WTC11 (cell line): ENCODE measurements at regions not wholly inside any gene's neighbourhood (a gene's known extent, or its start where the extent isn't known, plus 50 kb on each side); places are given as distances from the start of the nearest gene placed in this dataset.

ENCODE experiments used
- ATAC-seq: fragments of 200-7000 bp; cut with Tn5 transposase; 2 replicates; pipeline ENCODE4 v1.10.0; 2021; ENCODE audit warnings: mild to moderate bottlenecking, moderate library complexity
- CTCF ChIA-PET: fragments of 300-600 bp; sonication (Branson Sonifier 250); formaldehyde crosslinking; loops from one replicate; lab custom pipeline; 2021; ENCODE audit warnings: antibody characterized with exemption; lab: Charles Lee
- POLR2A ChIA-PET: fragments of 350-600 bp; sonication (Branson Sonifier 250); formaldehyde crosslinking; loops from one replicate; lab custom pipeline; 2021; ENCODE audit warnings: antibody characterized with exemption; lab: Charles Lee
- DNase-seq: peaks from one replicate; pipeline ENCODE4 v3.0.0; 2021; ENCODE audit warnings: low spot score
- H3K27ac Mint-ChIP-seq: 2 replicates; pipeline ENCODE4 v1.8.0; 2021; ENCODE audit warnings: mixed read lengths
- H3K27me3 Mint-ChIP-seq: 2 replicates; pipeline ENCODE4 v1.8.0; 2021; ENCODE audit warnings: low read depth, mild to moderate bottlenecking, moderate library complexity, mixed read lengths
- H3K36me3 Mint-ChIP-seq: 2 replicates; pipeline ENCODE4 v1.8.0; 2021; ENCODE audit warnings: mixed read lengths
- H3K4me1 Mint-ChIP-seq: 2 replicates; pipeline ENCODE4 v1.8.0; 2022; ENCODE audit warnings: mixed read lengths
- H3K4me3 Mint-ChIP-seq: 2 replicates; pipeline ENCODE4 v1.8.0; 2021; ENCODE audit warnings: mild to moderate bottlenecking, moderate library complexity, mixed read lengths
- H3K9me3 Mint-ChIP-seq: 2 replicates; pipeline ENCODE4 v1.8.0; 2021; ENCODE audit warnings: mixed read lengths
- CBFB ChIP-seq: sonication (generic); formaldehyde crosslinking; IDR thresholded peaks from 2 replicates; pipeline ENCODE4 v1.8.1; 2022; ENCODE audit warnings: mild to moderate bottlenecking, low read depth, missing genetic modification reagents
- ESRRA ChIP-seq: sonication (generic); formaldehyde crosslinking; IDR thresholded peaks from 2 replicates; pipeline ENCODE4 v1.8.1; 2022; ENCODE audit warnings: mild to moderate bottlenecking, missing genetic modification reagents, borderline replicate concordance
- GTF2I ChIP-seq: fragments of 250-450 bp; sonication (Bioruptor Pico); conservative IDR thresholded peaks from 2 replicates; pipeline ENCODE4 v1.4.0; 2021; ENCODE audit warnings: mild to moderate bottlenecking
- HMGA2 ChIP-seq: fragments of 250-450 bp; sonication (Bioruptor Pico); IDR thresholded peaks from 2 replicates; pipeline ENCODE4 v1.4.0; 2021; ENCODE audit warnings: mild to moderate bottlenecking, moderate library complexity
- JAZF1 ChIP-seq: fragments of 250-450 bp; sonication (Bioruptor Pico); IDR thresholded peaks from 2 replicates; pipeline ENCODE4 v1.9.0; 2021; ENCODE audit warnings: moderate library complexity, mild to moderate bottlenecking, inconsistent platforms
- SOX15 ChIP-seq: fragments of 250-450 bp; sonication (Bioruptor Pico); IDR thresholded peaks from 2 replicates; pipeline ENCODE4 v1.9.0; 2021; ENCODE audit warnings: mild to moderate bottlenecking
- ZNF232 ChIP-seq: sonication (generic); formaldehyde crosslinking; IDR thresholded peaks from 2 replicates; pipeline ENCODE4 v1.8.0; 2022; ENCODE audit warnings: mild to moderate bottlenecking, missing genetic modification reagents
- ZNF263 ChIP-seq: sonication (generic); formaldehyde crosslinking; IDR thresholded peaks from 2 replicates; pipeline ENCODE4 v1.8.1; 2022; ENCODE audit warnings: low read depth, mild to moderate bottlenecking, moderate library complexity, missing genetic modification reagents
- TF ChIP-seq, protein P1 (sequence below): sonication (generic); formaldehyde crosslinking; IDR thresholded peaks from 2 replicates; pipeline ENCODE4 v1.8.0; 2023; ENCODE audit warnings: missing genetic modification reagents
- TF ChIP-seq, protein P2 (sequence below): sonication (generic); formaldehyde crosslinking; IDR thresholded peaks from 2 replicates; pipeline ENCODE4 v1.8.0; 2022; ENCODE audit warnings: mild to moderate bottlenecking, missing genetic modification reagents
- TF ChIP-seq, protein P3 (sequence below): sonication (generic); formaldehyde crosslinking; IDR thresholded peaks from 2 replicates; pipeline ENCODE4 v1.8.1; 2022; ENCODE audit warnings: missing genetic modification reagents, borderline replicate concordance
- TF ChIP-seq, protein P4 (sequence below): sonication (generic); formaldehyde crosslinking; IDR thresholded peaks from 2 replicates; pipeline ENCODE4 v1.8.0; 2022; ENCODE audit warnings: missing genetic modification reagents
- TF ChIP-seq, protein P5 (sequence below): sonication (generic); formaldehyde crosslinking; IDR thresholded peaks from 2 replicates; pipeline ENCODE4 v1.8.1; 2022; ENCODE audit warnings: low read depth, missing genetic modification reagents, borderline replicate concordance
- TF ChIP-seq, protein P6 (sequence below): sonication (generic); formaldehyde crosslinking; IDR thresholded peaks from 2 replicates; pipeline ENCODE4 v1.8.0; 2022; ENCODE audit warnings: mild to moderate bottlenecking, missing genetic modification reagents

DNA sequence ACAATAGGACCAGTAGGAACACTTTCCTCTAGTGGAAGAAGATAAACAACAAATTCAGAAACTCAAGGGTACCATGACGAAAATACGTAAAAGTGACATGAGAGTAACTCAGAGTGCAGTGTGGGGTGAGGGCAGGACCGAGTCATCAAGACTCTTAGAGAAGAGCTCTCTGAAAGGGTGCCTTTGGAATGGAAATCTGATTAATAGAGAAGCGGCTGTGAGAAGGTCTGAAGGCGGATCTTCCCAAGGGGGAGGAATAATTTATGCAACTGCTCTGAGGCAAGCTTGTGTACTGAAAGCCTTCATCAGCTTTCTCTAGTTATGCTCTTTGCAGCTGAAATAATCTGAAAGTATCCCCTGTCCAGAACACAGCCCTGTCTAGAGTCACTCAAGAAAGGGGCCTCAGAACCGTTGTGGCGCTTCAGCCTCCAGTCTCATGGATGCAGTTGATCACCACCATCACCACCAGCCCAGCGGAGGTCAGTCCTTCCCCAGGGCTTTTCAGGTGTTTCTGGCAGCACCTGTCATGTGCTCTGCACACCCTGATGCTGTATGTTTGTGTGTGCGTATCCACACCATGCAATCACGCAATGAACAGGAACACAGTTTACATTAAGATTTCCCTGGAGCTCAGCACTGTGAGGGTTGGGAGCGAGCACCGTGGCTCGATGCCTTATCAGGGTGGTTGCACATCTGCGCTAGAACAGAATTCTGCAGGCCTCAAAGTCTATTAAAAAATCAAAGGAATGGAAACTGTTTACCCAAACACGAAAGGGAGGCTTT lies 396.5 kb downstream of the SMOC2 start:
- no peak for DNase-seq
- 0 out of 2 replicates have a peak, but pooled peaks cover 4% of the 10 kb centered on the region for H3K9me3 Mint-ChIP-seq
- POLR2A ChIA-PET = no interaction called here

DNA sequence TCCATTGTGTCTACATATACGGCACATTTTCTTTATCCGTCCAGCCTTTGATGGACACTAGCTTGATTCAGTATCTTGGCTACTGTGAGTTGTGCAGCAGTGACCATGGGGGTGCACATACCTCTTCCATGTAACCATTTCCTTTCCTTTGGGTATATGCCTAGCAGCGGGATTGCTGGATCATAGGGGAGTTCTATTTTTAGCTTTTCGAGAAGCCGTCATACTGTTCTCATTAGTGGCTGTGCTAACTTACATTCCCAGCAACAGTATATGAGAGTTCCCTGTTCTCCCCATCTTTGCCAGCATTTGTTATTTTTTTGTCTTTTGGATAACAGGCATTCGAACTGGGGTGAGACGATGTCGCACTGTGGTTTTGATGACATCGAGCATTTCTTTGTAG lies 395.0 kb downstream of the SMOC2 start:
- no peak for DNase-seq

More for the DNA sequence above, 396.5 kb downstream of the SMOC2 start:
- TF ChIP-seq, protein P1, sequence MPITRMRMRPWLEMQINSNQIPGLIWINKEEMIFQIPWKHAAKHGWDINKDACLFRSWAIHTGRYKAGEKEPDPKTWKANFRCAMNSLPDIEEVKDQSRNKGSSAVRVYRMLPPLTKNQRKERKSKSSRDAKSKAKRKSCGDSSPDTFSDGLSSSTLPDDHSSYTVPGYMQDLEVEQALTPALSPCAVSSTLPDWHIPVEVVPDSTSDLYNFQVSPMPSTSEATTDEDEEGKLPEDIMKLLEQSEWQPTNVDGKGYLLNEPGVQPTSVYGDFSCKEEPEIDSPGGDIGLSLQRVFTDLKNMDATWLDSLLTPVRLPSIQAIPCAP = no peak
- TF ChIP-seq, protein P2, sequence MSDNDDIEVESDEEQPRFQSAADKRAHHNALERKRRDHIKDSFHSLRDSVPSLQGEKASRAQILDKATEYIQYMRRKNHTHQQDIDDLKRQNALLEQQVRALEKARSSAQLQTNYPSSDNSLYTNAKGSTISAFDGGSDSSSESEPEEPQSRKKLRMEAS (CRISPR knock-in tag) = peak; percentile 37; the same call in 1 of the 2 replicates
- H3K36me3 Mint-ChIP-seq = peaks cover 3% of the 10 kb centered on the region; the same call in 1 of the 2 replicates
- peak overlapping the region; percentile 49 for H3K27ac Mint-ChIP-seq
- H3K27me3 Mint-ChIP-seq = peaks cover 2% of the 10 kb centered on the region; the same call in 1 of the 2 replicates
- ATAC-seq = peak; percentile 84
- no peak overlapping the region for H3K4me3 Mint-ChIP-seq
- H3K4me1 Mint-ChIP-seq = peaks cover 46% of the 10 kb centered on the region
- CTCF ChIA-PET = interaction anchor here (1.0 to 1.2 kb wide), 2 partner anchors 13 to 22 kb away, joined by 3 to 4 read pairs; no protein-coding TSS in a partner anchor

DNA sequence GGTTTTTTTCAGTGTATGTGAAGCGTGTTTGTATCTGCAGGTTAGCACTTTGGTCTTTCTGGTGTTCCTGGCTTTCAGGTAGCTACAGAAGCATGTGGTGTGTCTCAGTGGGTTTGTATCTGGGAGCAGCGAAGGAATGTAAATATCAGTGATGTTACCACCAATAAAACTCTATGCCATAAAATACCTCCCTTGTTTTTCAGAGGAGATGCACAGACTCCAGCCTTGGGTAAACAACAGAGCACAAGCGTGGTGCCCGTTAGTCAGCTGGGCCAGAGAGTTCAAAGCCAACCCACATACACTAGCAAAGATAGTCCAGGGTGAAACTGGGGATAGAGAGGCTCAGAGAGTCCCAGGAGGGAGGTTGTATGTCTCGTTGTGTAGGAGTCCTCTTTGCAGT lies 393.8 kb downstream of the SMOC2 start:
- Mint-ChIP-seq H3K4me1 (peaks cover 60% of the 10 kb centered on the region), H3K4me3 (no peak overlapping the region), H3K27ac (no peak overlapping the region; the same call in 1 of the 2 replicates), H3K36me3 (peaks cover 3% of the 10 kb centered on the region; the same call in 1 of the 2 replicates), H3K27me3 (peaks cover 2% of the 10 kb centered on the region; the same call in 1 of the 2 replicates), H3K9me3 (0 out of 2 replicates have a peak, but pooled peaks cover 4% of the 10 kb centered on the region)
- CTCF ChIA-PET = no interaction called here
- POLR2A ChIA-PET = no interaction called here
- ATAC-seq (no peak), DNase-seq (no peak)
- TF ChIP-seq CBFB (CRISPR knock-in tag) = no peak
- TF ChIP-seq GTF2I = no peak
- TF ChIP-seq, protein P3, sequence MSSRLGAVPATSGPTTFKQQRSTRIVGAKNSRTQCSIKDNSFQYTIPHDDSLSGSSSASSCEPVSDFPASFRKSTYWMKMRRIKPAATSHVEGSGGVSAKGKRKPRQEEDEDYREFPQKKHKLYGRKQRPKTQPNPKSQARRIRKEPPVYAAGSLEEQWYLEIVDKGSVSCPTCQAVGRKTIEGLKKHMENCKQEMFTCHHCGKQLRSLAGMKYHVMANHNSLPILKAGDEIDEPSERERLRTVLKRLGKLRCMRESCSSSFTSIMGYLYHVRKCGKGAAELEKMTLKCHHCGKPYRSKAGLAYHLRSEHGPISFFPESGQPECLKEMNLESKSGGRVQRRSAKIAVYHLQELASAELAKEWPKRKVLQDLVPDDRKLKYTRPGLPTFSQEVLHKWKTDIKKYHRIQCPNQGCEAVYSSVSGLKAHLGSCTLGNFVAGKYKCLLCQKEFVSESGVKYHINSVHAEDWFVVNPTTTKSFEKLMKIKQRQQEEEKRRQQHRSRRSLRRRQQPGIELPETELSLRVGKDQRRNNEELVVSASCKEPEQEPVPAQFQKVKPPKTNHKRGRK = no peak
- TF ChIP-seq JAZF1 = no peak
- no peak for TF ChIP-seq SOX15 (CRISPR knock-in tag)
- TF ChIP-seq ZNF232 (CRISPR knock-in tag) = no peak
- TF ChIP-seq, protein P4, sequence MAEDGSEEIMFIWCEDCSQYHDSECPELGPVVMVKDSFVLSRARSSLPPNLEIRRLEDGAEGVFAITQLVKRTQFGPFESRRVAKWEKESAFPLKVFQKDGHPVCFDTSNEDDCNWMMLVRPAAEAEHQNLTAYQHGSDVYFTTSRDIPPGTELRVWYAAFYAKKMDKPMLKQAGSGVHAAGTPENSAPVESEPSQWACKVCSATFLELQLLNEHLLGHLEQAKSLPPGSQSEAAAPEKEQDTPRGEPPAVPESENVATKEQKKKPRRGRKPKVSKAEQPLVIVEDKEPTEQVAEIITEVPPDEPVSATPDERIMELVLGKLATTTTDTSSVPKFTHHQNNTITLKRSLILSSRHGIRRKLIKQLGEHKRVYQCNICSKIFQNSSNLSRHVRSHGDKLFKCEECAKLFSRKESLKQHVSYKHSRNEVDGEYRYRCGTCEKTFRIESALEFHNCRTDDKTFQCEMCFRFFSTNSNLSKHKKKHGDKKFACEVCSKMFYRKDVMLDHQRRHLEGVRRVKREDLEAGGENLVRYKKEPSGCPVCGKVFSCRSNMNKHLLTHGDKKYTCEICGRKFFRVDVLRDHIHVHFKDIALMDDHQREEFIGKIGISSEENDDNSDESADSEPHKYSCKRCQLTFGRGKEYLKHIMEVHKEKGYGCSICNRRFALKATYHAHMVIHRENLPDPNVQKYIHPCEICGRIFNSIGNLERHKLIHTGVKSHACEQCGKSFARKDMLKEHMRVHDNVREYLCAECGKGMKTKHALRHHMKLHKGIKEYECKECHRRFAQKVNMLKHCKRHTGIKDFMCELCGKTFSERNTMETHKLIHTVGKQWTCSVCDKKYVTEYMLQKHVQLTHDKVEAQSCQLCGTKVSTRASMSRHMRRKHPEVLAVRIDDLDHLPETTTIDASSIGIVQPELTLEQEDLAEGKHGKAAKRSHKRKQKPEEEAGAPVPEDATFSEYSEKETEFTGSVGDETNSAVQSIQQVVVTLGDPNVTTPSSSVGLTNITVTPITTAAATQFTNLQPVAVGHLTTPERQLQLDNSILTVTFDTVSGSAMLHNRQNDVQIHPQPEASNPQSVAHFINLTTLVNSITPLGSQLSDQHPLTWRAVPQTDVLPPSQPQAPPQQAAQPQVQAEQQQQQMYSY = no peak
- TF ChIP-seq HMGA2 (CRISPR knock-in tag) = no peak
- TF ChIP-seq, protein P5, sequence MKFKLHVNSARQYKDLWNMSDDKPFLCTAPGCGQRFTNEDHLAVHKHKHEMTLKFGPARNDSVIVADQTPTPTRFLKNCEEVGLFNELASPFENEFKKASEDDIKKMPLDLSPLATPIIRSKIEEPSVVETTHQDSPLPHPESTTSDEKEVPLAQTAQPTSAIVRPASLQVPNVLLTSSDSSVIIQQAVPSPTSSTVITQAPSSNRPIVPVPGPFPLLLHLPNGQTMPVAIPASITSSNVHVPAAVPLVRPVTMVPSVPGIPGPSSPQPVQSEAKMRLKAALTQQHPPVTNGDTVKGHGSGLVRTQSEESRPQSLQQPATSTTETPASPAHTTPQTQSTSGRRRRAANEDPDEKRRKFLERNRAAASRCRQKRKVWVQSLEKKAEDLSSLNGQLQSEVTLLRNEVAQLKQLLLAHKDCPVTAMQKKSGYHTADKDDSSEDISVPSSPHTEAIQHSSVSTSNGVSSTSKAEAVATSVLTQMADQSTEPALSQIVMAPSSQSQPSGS = no peak
- TF ChIP-seq ZNF263 (CRISPR knock-in tag) = no peak
- TF ChIP-seq ESRRA = no peak

More for the DNA sequence above, 395.0 kb downstream of the SMOC2 start:
- peaks cover 52% of the 10 kb centered on the region for H3K4me1 Mint-ChIP-seq
- H3K27ac Mint-ChIP-seq = peak overlapping the region; percentile 4; the same call in 1 of the 2 replicates
- peaks cover 3% of the 10 kb centered on the region; the same call in 1 of the 2 replicates for H3K36me3 Mint-ChIP-seq
- no peak for ATAC-seq
- no peak overlapping the region for H3K4me3 Mint-ChIP-seq
- CTCF ChIA-PET = no interaction called here
- TF ChIP-seq, protein P6, sequence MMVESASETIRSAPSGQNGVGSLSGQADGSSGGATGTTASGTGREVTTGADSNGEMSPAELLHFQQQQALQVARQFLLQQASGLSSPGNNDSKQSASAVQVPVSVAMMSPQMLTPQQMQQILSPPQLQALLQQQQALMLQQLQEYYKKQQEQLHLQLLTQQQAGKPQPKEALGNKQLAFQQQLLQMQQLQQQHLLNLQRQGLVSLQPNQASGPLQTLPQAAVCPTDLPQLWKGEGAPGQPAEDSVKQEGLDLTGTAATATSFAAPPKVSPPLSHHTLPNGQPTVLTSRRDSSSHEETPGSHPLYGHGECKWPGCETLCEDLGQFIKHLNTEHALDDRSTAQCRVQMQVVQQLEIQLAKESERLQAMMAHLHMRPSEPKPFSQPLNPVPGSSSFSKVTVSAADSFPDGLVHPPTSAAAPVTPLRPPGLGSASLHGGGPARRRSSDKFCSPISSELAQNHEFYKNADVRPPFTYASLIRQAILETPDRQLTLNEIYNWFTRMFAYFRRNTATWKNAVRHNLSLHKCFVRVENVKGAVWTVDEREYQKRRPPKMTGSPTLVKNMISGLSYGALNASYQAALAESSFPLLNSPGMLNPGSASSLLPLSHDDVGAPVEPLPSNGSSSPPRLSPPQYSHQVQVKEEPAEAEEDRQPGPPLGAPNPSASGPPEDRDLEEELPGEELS (CRISPR knock-in tag) = no peak
- POLR2A ChIA-PET = no interaction called here
- H3K27me3 Mint-ChIP-seq = peaks cover 2% of the 10 kb centered on the region; the same call in 1 of the 2 replicates
- 0 out of 2 replicates have a peak, but pooled peaks cover 4% of the 10 kb centered on the region for H3K9me3 Mint-ChIP-seq
